H9 (cell line): ENCODE measurements at regions not wholly inside any gene's neighbourhood (a gene's known extent, or its start where the extent isn't known, plus 50 kb on each side); places are given as distances from the start of the nearest gene placed in this dataset.
A peak's percentile ranks its signal among the peaks of the same experiment; 100 is the strongest.

Source experiments
- DNase-seq: peaks from one replicate; pipeline ENCODE4 v3.0.0-alpha.2; 2017
- H2AFZ ChIP-seq: one replicate; pipeline ENCODE4 v1.6.1; 2013; ENCODE audit warnings: mild to moderate bottlenecking, low read length, control low read depth, moderate library complexity
- H2AK5ac ChIP-seq: 2 replicates; pipeline ENCODE4 v1.6.1; 2013; ENCODE audit warnings: low read length, control low read depth, mixed read lengths; ENCODE audit not compliant: insufficient read length
- H2BK120ac ChIP-seq: one replicate; pipeline ENCODE4 v1.6.1; 2013; ENCODE audit warnings: low read depth, mild to moderate bottlenecking, low read length, control low read depth, inconsistent platforms; ENCODE audit not compliant: poor library complexity, severe bottlenecking
- H2BK12ac ChIP-seq: 2 replicates; pipeline ENCODE4 v1.6.1; 2013; ENCODE audit warnings: low read length, control low read depth, mixed read lengths, low read depth; ENCODE audit not compliant: insufficient read length
- H2BK15ac ChIP-seq: 2 replicates; pipeline ENCODE4 v1.6.1; 2013; ENCODE audit warnings: low read depth, low read length, control low read depth
- H2BK20ac ChIP-seq: one replicate; pipeline ENCODE4 v1.6.1; 2013; ENCODE audit warnings: low read depth, mild to moderate bottlenecking, low read length, control low read depth, inconsistent platforms; ENCODE audit not compliant: poor library complexity, severe bottlenecking
- H2BK5ac ChIP-seq: 2 replicates; pipeline ENCODE4 v1.6.1; 2013; ENCODE audit warnings: low read length, control low read depth, mixed read lengths; ENCODE audit not compliant: insufficient read length
- H3K14ac ChIP-seq: 2 replicates; pipeline ENCODE4 v1.6.1; 2013; ENCODE audit warnings: low read length, control low read depth; ENCODE audit not compliant: insufficient read depth
- H3K18ac ChIP-seq: 2 replicates; pipeline ENCODE4 v1.6.1; 2013; ENCODE audit warnings: low read depth, mild to moderate bottlenecking, mixed read lengths, low read length, control low read depth; ENCODE audit not compliant: insufficient read length
- H3K23ac ChIP-seq: 2 replicates; pipeline ENCODE4 v1.6.1; 2013; ENCODE audit warnings: low read length, control low read depth, mixed read lengths, low read depth; ENCODE audit not compliant: insufficient read length
- H3K23me2 ChIP-seq: 2 replicates; pipeline ENCODE4 v1.6.1; 2013; ENCODE audit warnings: low read depth, mild to moderate bottlenecking, mixed read lengths, low read length, control low read depth; ENCODE audit not compliant: insufficient read length, poor library complexity, severe bottlenecking
- H3K27ac ChIP-seq: 2 replicates; pipeline ENCODE4 v1.5.1; 2013; ENCODE audit warnings: low read length, control low read depth, mixed read lengths, low read depth; ENCODE audit not compliant: insufficient read length
- H3K27me3 ChIP-seq: 2 replicates; pipeline ENCODE4 v1.6.1; 2013; ENCODE audit warnings: low read length, control low read depth, inconsistent platforms; ENCODE audit not compliant: insufficient read depth
- H3K4ac ChIP-seq: 2 replicates; pipeline ENCODE4 v1.6.1; 2013; ENCODE audit warnings: low read depth, mild to moderate bottlenecking, control low read depth, inconsistent platforms, low read length, moderate library complexity
- H3K4me1 ChIP-seq: 2 replicates; pipeline ENCODE4 v1.6.1; 2013; ENCODE audit warnings: low read length, control low read depth, inconsistent platforms; ENCODE audit not compliant: insufficient read depth
- H3K4me2 ChIP-seq: 2 replicates; pipeline ENCODE4 v1.6.1; 2013; ENCODE audit warnings: low read length, control low read depth, mixed read lengths; ENCODE audit not compliant: insufficient read length, insufficient read depth
- H3K56ac ChIP-seq: 2 replicates; pipeline ENCODE4 v1.6.1; 2013; ENCODE audit warnings: low read depth, mild to moderate bottlenecking, mixed read lengths, low read length, control low read depth; ENCODE audit not compliant: insufficient read length
- H3K79me1 ChIP-seq: 2 replicates; pipeline ENCODE4 v1.6.1; 2013; ENCODE audit warnings: low read depth, mild to moderate bottlenecking, moderate library complexity, low read length, control low read depth, inconsistent platforms; ENCODE audit not compliant: insufficient read depth, poor library complexity, severe bottlenecking
- H3K79me2 ChIP-seq: 2 replicates; pipeline ENCODE4 v1.6.1; 2013; ENCODE audit warnings: low read length, control low read depth, inconsistent platforms; ENCODE audit not compliant: insufficient read depth
- H3K9ac ChIP-seq: 2 replicates; pipeline ENCODE4 v1.6.1; 2013; ENCODE audit warnings: low read length, control low read depth, mixed read lengths; ENCODE audit not compliant: insufficient read length; ENCODE audit errors: extremely low read depth
- H3K9me3 ChIP-seq: one replicate; pipeline ENCODE4 v1.6.1; 2013; ENCODE audit warnings: low read depth, low read length, inconsistent platforms; ENCODE audit not compliant: control insufficient read depth
- H3T11ph ChIP-seq: one replicate; pipeline ENCODE4 v1.6.1; 2013; ENCODE audit warnings: mild to moderate bottlenecking, low read length, control low read depth, inconsistent platforms
- H4K20me1 ChIP-seq: one replicate; pipeline ENCODE4 v1.6.1; 2013; ENCODE audit not compliant: control insufficient read depth, insufficient read length, insufficient read depth
- H4K5ac ChIP-seq: 2 replicates; pipeline ENCODE4 v1.6.1; 2013; ENCODE audit warnings: low read depth, mild to moderate bottlenecking, mixed read lengths, low read length, control low read depth; ENCODE audit not compliant: insufficient read length
- H4K8ac ChIP-seq: replicated peaks from 2 replicates; pipeline ENCODE4 v1.6.1; 2013; ENCODE audit warnings: low read length, control low read depth, mixed read lengths, low read depth; ENCODE audit not compliant: insufficient read length
- H4K91ac ChIP-seq: 2 replicates; pipeline ENCODE4 v1.6.1; 2013; ENCODE audit warnings: low read depth, mild to moderate bottlenecking, moderate library complexity, mixed read lengths, low read length, control low read depth; ENCODE audit not compliant: insufficient read length
- H3K27ac Mint-ChIP-seq, 3 experiments: 2 replicates in 2 of 3; 3 replicates in 1 of 3; pipeline ENCODE4 v1.8.0; 2020 to 2021; ENCODE audit warnings: mixed read lengths in 3 of 3, mild to moderate bottlenecking in 1 of 3, moderate library complexity in 1 of 3
- H3K27me3 Mint-ChIP-seq: 2 replicates; pipeline ENCODE4 v1.8.0; 2021; ENCODE audit warnings: low read depth, mild to moderate bottlenecking, moderate library complexity, mixed read lengths
- H3K36me3 Mint-ChIP-seq, 3 experiments: 2 replicates in 2 of 3; 3 replicates in 1 of 3; pipeline ENCODE4 v1.8.0; 2020 to 2021; ENCODE audit warnings: low read depth in 3 of 3, mixed read lengths in 3 of 3; ENCODE audit not compliant: insufficient read depth in 1 of 3
- H3K4me1 Mint-ChIP-seq, 2 experiments: 2 replicates each; pipeline ENCODE4 v1.8.0; 2020; ENCODE audit warnings: mixed read lengths in 2 of 2
- H3K4me3 Mint-ChIP-seq, 2 experiments: 2 replicates in 1 of 2; 3 replicates in 1 of 2; pipeline ENCODE4 v1.8.0; 2020 to 2021; ENCODE audit warnings: mild to moderate bottlenecking in 2 of 2, mixed read lengths in 2 of 2, moderate library complexity in 1 of 2
- H3K9me3 Mint-ChIP-seq, 2 experiments: 2 replicates in 1 of 2; 3 replicates in 1 of 2; pipeline ENCODE4 v1.8.0; 2020; ENCODE audit warnings: mild to moderate bottlenecking in 2 of 2, mixed read lengths in 2 of 2, moderate library complexity in 1 of 2
- CTCF ChIP-seq: fragments of 200-600 bp; sonication (generic); conservative IDR thresholded peaks from 3 replicates; pipeline ENCODE4 v1.8.0; 2021; ENCODE audit warnings: antibody characterized with exemption, mild to moderate bottlenecking
- WGBS: extraction: QIAGEN DNeasy Blood & Tissue Kit; methylation state at CpG from one replicate; pipeline ENCODE4 v1.1.7; 2013; ENCODE audit warnings: missing lambda C conversion rate, low lambda C conversion rate, mixed read lengths; ENCODE audit not compliant: insufficient read length; ENCODE audit errors: extremely low coverage; 5-methylcytosine and 5-hydroxymethylcytosine counted together

DNA sequence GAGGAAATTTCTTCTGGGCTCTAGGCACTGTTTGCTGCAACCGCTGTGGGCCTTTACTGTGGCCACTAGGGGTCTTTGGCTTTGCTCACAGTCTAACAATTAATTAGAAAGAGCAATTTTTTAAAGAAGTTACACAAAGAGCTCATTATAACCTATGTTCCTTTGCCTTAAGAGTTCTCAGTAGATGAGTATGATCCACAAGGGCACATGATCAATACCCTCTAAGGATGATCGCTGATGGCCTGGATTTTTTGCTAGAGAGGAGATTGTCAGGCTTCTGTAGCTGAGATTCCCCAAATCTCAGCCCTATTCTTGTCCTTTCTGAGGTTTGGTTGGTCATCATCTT lies 80.8 kb upstream of the RHOBTB1 start:
- DNase-seq: peak; percentile 43
- TF ChIP-seq CTCF: peak; percentile 87
- Histone ChIP-seq H3K9ac (no peak overlapping the region), H2BK20ac (no peak overlapping the region), H3K18ac (no peak overlapping the region), H2BK120ac (no peak overlapping the region), H3K23ac (no peak overlapping the region), H2BK15ac (no peak overlapping the region), H3K9me3 (no peaks in the 10 kb centered on the region), H3K56ac (no peak overlapping the region), H4K8ac (no peak overlapping the region), H2AFZ (no peak overlapping the region), H4K91ac (no peak overlapping the region), H3K27ac (no peak overlapping the region), H4K5ac (no peak overlapping the region), H2BK5ac (no peak overlapping the region), H4K20me1 (no peaks in the 10 kb centered on the region), H3K4me2 (no peak overlapping the region), H2BK12ac (no peak overlapping the region), H3K14ac (no peak overlapping the region), H2AK5ac (no peak overlapping the region), H3K4me1 (no peaks in the 10 kb centered on the region), H3K27me3 (no peaks in the 10 kb centered on the region), H3K4ac (no peak overlapping the region), H3K79me2 (no peaks in the 10 kb centered on the region), H3T11ph (no peak overlapping the region), H3K23me2 (no peaks in the 10 kb centered on the region), H3K79me1 (no peaks in the 10 kb centered on the region)
- no CpG with 5 or more reads among the region's 2 CpGs for WGBS
- Mint-ChIP-seq H3K9me3 (no peaks in the 10 kb centered on the region), H3K27me3 (no peaks in the 10 kb centered on the region), H3K4me1 (peaks cover 3 to 12% of the 10 kb centered on the region in 2 experiments; a peak in 3 of 4 replicates), H3K36me3 (no peaks in the 10 kb centered on the region), H3K27ac (no peak overlapping the region), H3K4me3 (no peak overlapping the region)
